LoVo (cell line): ENCODE measurements at regions not wholly inside any gene's neighbourhood (a gene's known extent, or its start where the extent isn't known, plus 50 kb on each side); places are given as distances from the start of the nearest gene placed in this dataset.
"Not testable (repeated sequence)": the region's sequence is repeated elsewhere in the genome, so short reads cannot be mapped to it uniquely, and the experiment has no call there.

Experiments
- DNase-seq: peaks from one replicate; pipeline ENCODE4 v3.0.0-alpha.2; 2016; ENCODE audit warnings: low spot score

- DNase-seq, result no peak
Observed at GRCh38 chr4:83920375-83920774, 384.5 kb downstream of the GPAT3 start.

- DNase-seq, result no peak
Observed at GRCh38 chr4:83917572-83917971, 381.7 kb downstream of the GPAT3 start.

- no peak for DNase-seq
Observed at GRCh38 chr4:83910693-83911092, 374.8 kb downstream of the GPAT3 start.

- no peak for DNase-seq
Observed at GRCh38 chr4:83906561-83906960, 370.7 kb downstream of the GPAT3 start.

GRCh38 chr4:83905952-83906351, 370.0 kb downstream of the GPAT3 start:
- no peak for DNase-seq

- not testable (repeated sequence) for DNase-seq
Observed at GRCh38 chr4:83903740-83904139, 367.8 kb downstream of the GPAT3 start.

GRCh38 chr4:83894831-83895230, 358.9 kb downstream of the GPAT3 start:
- DNase-seq, result no peak

GRCh38 chr4:83890816-83891215, 354.9 kb downstream of the GPAT3 start:
- DNase-seq, result no peak

GRCh38 chr4:83890231-83890630, 354.3 kb downstream of the GPAT3 start:
- DNase-seq, result no peak

GRCh38 chr4:83889802-83890201, 353.9 kb downstream of the GPAT3 start:
- peak; percentile 32 for DNase-seq

GRCh38 chr4:83885256-83886182, 349.6 kb downstream of the GPAT3 start:
- DNase-seq, result no peak

GRCh38 chr4:83876047-83876446, 340.1 kb downstream of the GPAT3 start:
- no peak for DNase-seq

GRCh38 chr4:83875437-83875836, 339.5 kb downstream of the GPAT3 start:
- no peak for DNase-seq

GRCh38 chr4:83873996-83874395, 338.1 kb downstream of the GPAT3 start:
- DNase-seq, result no peak

- no peak for DNase-seq
Observed at GRCh38 chr4:83870328-83870950, 334.5 kb downstream of the GPAT3 start.

GRCh38 chr4:83866834-83867621, 331.1 kb downstream of the GPAT3 start:
- no peak for DNase-seq

- no peak for DNase-seq
Observed at GRCh38 chr4:83865417-83866150, 329.7 kb downstream of the GPAT3 start.

- DNase-seq, result no peak
Observed at GRCh38 chr4:83864097-83864817, 328.3 kb downstream of the GPAT3 start.

GRCh38 chr4:83862471-83862870, 326.6 kb downstream of the GPAT3 start:
- DNase-seq, result no peak

GRCh38 chr4:83860200-83860599, 324.3 kb downstream of the GPAT3 start:
- no peak for DNase-seq

GRCh38 chr4:83858131-83858530, 322.2 kb downstream of the GPAT3 start:
- DNase-seq, result no peak
